ENCODE measurements at regions not wholly inside any gene's neighbourhood (a gene's known extent, or its start where the extent isn't known, plus 50 kb on each side); places are given as distances from the start of the nearest gene placed in this dataset.

- Histone ChIP-seq H3K9me3 (ENCODE audit: control insufficient read depth, low read length) (no peaks in the 10 kb centered on the region), H3K4me1 (ENCODE audit: control insufficient read depth, insufficient read depth, low read length, poor library complexity, severe bottlenecking) (no peaks in the 10 kb centered on the region), H3K36me3 (ENCODE audit: control insufficient read depth, insufficient read depth, low read length) (no peaks in the 10 kb centered on the region), H3K27ac (ENCODE audit: low read depth, low read length, severe bottlenecking) (no peak overlapping the region), H3K4me3 (ENCODE audit: extremely low read depth, insufficient read depth, low read length, poor library complexity, severe bottlenecking) (no peak overlapping the region)
- WGBS, 2 experiments (ENCODE audit: insufficient coverage in 2 of 2): no CpG with 5 or more reads among the region's 1 CpG
Measured at GRCh38 chr7:12805518-12805928, 118.1 kb downstream of the ARL4A start.

- Histone ChIP-seq H3K9me3 (ENCODE audit: control insufficient read depth, low read length) (no peaks in the 10 kb centered on the region), H3K27ac (ENCODE audit: low read depth, low read length, severe bottlenecking) (no peak overlapping the region), H3K36me3 (ENCODE audit: control insufficient read depth, insufficient read depth, low read length) (no peaks in the 10 kb centered on the region), H3K4me1 (ENCODE audit: control insufficient read depth, insufficient read depth, low read length, poor library complexity, severe bottlenecking) (no peaks in the 10 kb centered on the region), H3K4me3 (ENCODE audit: extremely low read depth, insufficient read depth, low read length, poor library complexity, severe bottlenecking) (no peak overlapping the region)
- WGBS, 2 experiments (ENCODE audit: insufficient coverage in 2 of 2): no CpG with 5 or more reads among the region's 7 CpGs
Measured at GRCh38 chr7:12805957-12806356, 118.5 kb downstream of the ARL4A start.

- Histone ChIP-seq H3K36me3 (ENCODE audit: control insufficient read depth, insufficient read depth, low read length) (no peaks in the 10 kb centered on the region), H3K4me3 (ENCODE audit: extremely low read depth, insufficient read depth, low read length, poor library complexity, severe bottlenecking) (no peak overlapping the region), H3K4me1 (ENCODE audit: control insufficient read depth, insufficient read depth, low read length, poor library complexity, severe bottlenecking) (no peaks in the 10 kb centered on the region), H3K9me3 (ENCODE audit: control insufficient read depth, low read length) (no peaks in the 10 kb centered on the region), H3K27ac (ENCODE audit: low read depth, low read length, severe bottlenecking) (no peak overlapping the region)
- WGBS, 2 experiments (ENCODE audit: insufficient coverage in 2 of 2): 45 to 55% methylated on average over 4 of the region's 5 CpGs
Measured at GRCh38 chr7:12809476-12809875, 122.0 kb downstream of the ARL4A start.

- H3K36me3 ChIP-seq (ENCODE audit: control insufficient read depth, insufficient read depth, low read length): no peaks in the 10 kb centered on the region
- 93% methylated on average over 3 of the region's 4 CpGs; no CpG with 5 or more reads in 1 of the 2 experiments for WGBS, 2 experiments (ENCODE audit: insufficient coverage in 2 of 2)
- no peak overlapping the region for H3K4me3 ChIP-seq (ENCODE audit: extremely low read depth, insufficient read depth, low read length, poor library complexity, severe bottlenecking)
- H3K9me3 ChIP-seq (ENCODE audit: control insufficient read depth, low read length): no peaks in the 10 kb centered on the region
- H3K4me1 ChIP-seq (ENCODE audit: control insufficient read depth, insufficient read depth, low read length, poor library complexity, severe bottlenecking): no peaks in the 10 kb centered on the region
- no peak overlapping the region for H3K27ac ChIP-seq (ENCODE audit: low read depth, low read length, severe bottlenecking)
Measured at GRCh38 chr7:12812111-12812510, 124.7 kb downstream of the ARL4A start.

GRCh38 chr7:12814107-12814506 lies 126.7 kb downstream of the ARL4A start:
- no peak overlapping the region for H3K27ac ChIP-seq (ENCODE audit: low read depth, low read length, severe bottlenecking)
- no peaks in the 10 kb centered on the region for H3K36me3 ChIP-seq (ENCODE audit: control insufficient read depth, insufficient read depth, low read length)
- H3K4me1 ChIP-seq (ENCODE audit: control insufficient read depth, insufficient read depth, low read length, poor library complexity, severe bottlenecking): no peaks in the 10 kb centered on the region
- H3K9me3 ChIP-seq (ENCODE audit: control insufficient read depth, low read length): no peaks in the 10 kb centered on the region
- 100% methylated on average over 1 to 2 of the region's 2 CpGs for WGBS, 2 experiments (ENCODE audit: insufficient coverage in 2 of 2)
- no peak overlapping the region for H3K4me3 ChIP-seq (ENCODE audit: extremely low read depth, insufficient read depth, low read length, poor library complexity, severe bottlenecking)

- H3K27ac ChIP-seq (ENCODE audit: low read depth, low read length, severe bottlenecking): no peak overlapping the region
- H3K9me3 ChIP-seq (ENCODE audit: control insufficient read depth, low read length): no peaks in the 10 kb centered on the region
- H3K4me3 ChIP-seq (ENCODE audit: extremely low read depth, insufficient read depth, low read length, poor library complexity, severe bottlenecking): no peak overlapping the region
- no peaks in the 10 kb centered on the region for H3K4me1 ChIP-seq (ENCODE audit: control insufficient read depth, insufficient read depth, low read length, poor library complexity, severe bottlenecking)
- H3K36me3 ChIP-seq (ENCODE audit: control insufficient read depth, insufficient read depth, low read length): no peaks in the 10 kb centered on the region
Measured at GRCh38 chr7:12814828-12815227, 127.4 kb downstream of the ARL4A start.

- H3K4me3 ChIP-seq (ENCODE audit: extremely low read depth, insufficient read depth, low read length, poor library complexity, severe bottlenecking): no peak overlapping the region
- H3K36me3 ChIP-seq (ENCODE audit: control insufficient read depth, insufficient read depth, low read length): no peaks in the 10 kb centered on the region
- WGBS, 2 experiments (ENCODE audit: insufficient coverage in 2 of 2): no CpG with 5 or more reads among the region's 4 CpGs
- no peaks in the 10 kb centered on the region for H3K4me1 ChIP-seq (ENCODE audit: control insufficient read depth, insufficient read depth, low read length, poor library complexity, severe bottlenecking)
- no peaks in the 10 kb centered on the region for H3K9me3 ChIP-seq (ENCODE audit: control insufficient read depth, low read length)
- H3K27ac ChIP-seq (ENCODE audit: low read depth, low read length, severe bottlenecking): no peak overlapping the region
Measured at GRCh38 chr7:12815426-12815825, 128.0 kb downstream of the ARL4A start.

- Histone ChIP-seq H3K4me3 (ENCODE audit: extremely low read depth, insufficient read depth, low read length, poor library complexity, severe bottlenecking) (no peak overlapping the region), H3K4me1 (ENCODE audit: control insufficient read depth, insufficient read depth, low read length, poor library complexity, severe bottlenecking) (no peaks in the 10 kb centered on the region), H3K36me3 (ENCODE audit: control insufficient read depth, insufficient read depth, low read length) (no peaks in the 10 kb centered on the region), H3K27ac (ENCODE audit: low read depth, low read length, severe bottlenecking) (no peak overlapping the region), H3K9me3 (ENCODE audit: control insufficient read depth, low read length) (no peaks in the 10 kb centered on the region)
Measured at GRCh38 chr7:12815871-12816270, 128.4 kb downstream of the ARL4A start.

- no peaks in the 10 kb centered on the region for H3K9me3 ChIP-seq (ENCODE audit: control insufficient read depth, low read length)
- H3K36me3 ChIP-seq (ENCODE audit: control insufficient read depth, insufficient read depth, low read length): no peaks in the 10 kb centered on the region
- no peak overlapping the region for H3K27ac ChIP-seq (ENCODE audit: low read depth, low read length, severe bottlenecking)
- no peaks in the 10 kb centered on the region for H3K4me1 ChIP-seq (ENCODE audit: control insufficient read depth, insufficient read depth, low read length, poor library complexity, severe bottlenecking)
- no peak overlapping the region for H3K4me3 ChIP-seq (ENCODE audit: extremely low read depth, insufficient read depth, low read length, poor library complexity, severe bottlenecking)
- WGBS, 2 experiments (ENCODE audit: insufficient coverage in 2 of 2): 100% methylated on average over 1 of the region's 3 CpGs; no CpG with 5 or more reads in 1 of the 2 experiments
Measured at GRCh38 chr7:12820777-12821176, 133.3 kb downstream of the ARL4A start.

GRCh38 chr7:12821746-12822145 lies 134.3 kb downstream of the ARL4A start:
- H3K4me3 ChIP-seq (ENCODE audit: extremely low read depth, insufficient read depth, low read length, poor library complexity, severe bottlenecking): no peak overlapping the region
- 72 to 94% methylated on average over 2 of the region's 2 CpGs for WGBS, 2 experiments (ENCODE audit: insufficient coverage in 2 of 2)
- no peak overlapping the region for H3K27ac ChIP-seq (ENCODE audit: low read depth, low read length, severe bottlenecking)
- no peaks in the 10 kb centered on the region for H3K4me1 ChIP-seq (ENCODE audit: control insufficient read depth, insufficient read depth, low read length, poor library complexity, severe bottlenecking)
- no peaks in the 10 kb centered on the region for H3K9me3 ChIP-seq (ENCODE audit: control insufficient read depth, low read length)
- H3K36me3 ChIP-seq (ENCODE audit: control insufficient read depth, insufficient read depth, low read length): no peaks in the 10 kb centered on the region

- H3K36me3 ChIP-seq (ENCODE audit: control insufficient read depth, insufficient read depth, low read length): no peaks in the 10 kb centered on the region
- no peaks in the 10 kb centered on the region for H3K4me1 ChIP-seq (ENCODE audit: control insufficient read depth, insufficient read depth, low read length, poor library complexity, severe bottlenecking)
- H3K27ac ChIP-seq (ENCODE audit: low read depth, low read length, severe bottlenecking): no peak overlapping the region
- 100% methylated on average over 1 of the region's 1 CpG; no CpG with 5 or more reads in 1 of the 2 experiments for WGBS, 2 experiments (ENCODE audit: insufficient coverage in 2 of 2)
- no peaks in the 10 kb centered on the region for H3K9me3 ChIP-seq (ENCODE audit: control insufficient read depth, low read length)
- no peak overlapping the region for H3K4me3 ChIP-seq (ENCODE audit: extremely low read depth, insufficient read depth, low read length, poor library complexity, severe bottlenecking)
Measured at GRCh38 chr7:12826079-12826478, 138.6 kb downstream of the ARL4A start.
